ENCODE measurements at regions not wholly inside any gene's neighbourhood (a gene's known extent, or its start where the extent isn't known, plus 50 kb on each side); places are given as distances from the start of the nearest gene placed in this dataset.

DNA sequence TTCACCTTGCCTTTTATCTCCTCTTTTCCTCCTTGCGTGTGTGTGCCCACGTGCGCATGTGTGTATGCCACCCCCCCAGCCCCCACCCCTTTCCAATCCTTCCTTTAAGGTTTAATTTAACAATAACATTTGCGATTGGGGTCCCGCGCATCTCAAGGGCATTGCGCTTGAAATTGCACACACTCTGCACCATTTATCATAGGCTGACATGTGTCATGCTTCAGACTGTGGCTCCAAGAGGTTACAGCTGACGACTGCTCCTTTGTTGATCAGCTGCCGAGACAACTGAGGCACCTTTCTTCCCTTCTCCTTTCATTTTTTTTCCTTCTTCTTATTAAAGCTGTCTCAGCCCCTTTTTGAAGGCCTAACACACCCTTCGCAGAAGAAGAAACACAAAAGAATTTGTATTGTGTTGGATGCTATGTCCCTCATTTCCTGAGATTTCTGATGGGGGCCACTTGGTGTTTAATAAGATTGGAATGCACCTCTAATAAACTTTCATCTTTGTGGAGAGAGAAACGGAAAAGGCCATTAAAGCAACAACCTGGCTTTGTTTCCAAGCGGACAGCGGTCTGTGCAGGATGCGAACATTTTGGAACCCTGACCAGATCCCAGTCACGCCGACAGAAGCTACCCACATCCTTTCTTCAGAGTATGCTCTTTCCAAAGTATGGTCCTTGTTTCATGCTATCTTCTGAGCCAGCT lies 470.1 kb downstream of the MCTP2 start:
- TF ChIP-seq POLR2AphosphoS5 (IDR thresholded peaks at IDR 0.05), result no peak
- TF ChIP-seq, protein P1, sequence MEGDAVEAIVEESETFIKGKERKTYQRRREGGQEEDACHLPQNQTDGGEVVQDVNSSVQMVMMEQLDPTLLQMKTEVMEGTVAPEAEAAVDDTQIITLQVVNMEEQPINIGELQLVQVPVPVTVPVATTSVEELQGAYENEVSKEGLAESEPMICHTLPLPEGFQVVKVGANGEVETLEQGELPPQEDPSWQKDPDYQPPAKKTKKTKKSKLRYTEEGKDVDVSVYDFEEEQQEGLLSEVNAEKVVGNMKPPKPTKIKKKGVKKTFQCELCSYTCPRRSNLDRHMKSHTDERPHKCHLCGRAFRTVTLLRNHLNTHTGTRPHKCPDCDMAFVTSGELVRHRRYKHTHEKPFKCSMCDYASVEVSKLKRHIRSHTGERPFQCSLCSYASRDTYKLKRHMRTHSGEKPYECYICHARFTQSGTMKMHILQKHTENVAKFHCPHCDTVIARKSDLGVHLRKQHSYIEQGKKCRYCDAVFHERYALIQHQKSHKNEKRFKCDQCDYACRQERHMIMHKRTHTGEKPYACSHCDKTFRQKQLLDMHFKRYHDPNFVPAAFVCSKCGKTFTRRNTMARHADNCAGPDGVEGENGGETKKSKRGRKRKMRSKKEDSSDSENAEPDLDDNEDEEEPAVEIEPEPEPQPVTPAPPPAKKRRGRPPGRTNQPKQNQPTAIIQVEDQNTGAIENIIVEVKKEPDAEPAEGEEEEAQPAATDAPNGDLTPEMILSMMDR (IDR thresholded peaks at IDR 0.05), result no peak
